ENCODE measurements at regions not wholly inside any gene's neighbourhood (a gene's known extent, or its start where the extent isn't known, plus 50 kb on each side); places are given as distances from the start of the nearest gene placed in this dataset.

- 74% methylated on average over 4 of the region's 4 CpGs for whole genome bisulfite sequencing
- TF ChIP-seq CTCF (IDR thresholded peaks at IDR 0.05; ENCODE audit: low read depth, low read length, missing input control), result no peak
- no peak for TF ChIP-seq FOXA2 (IDR thresholded peaks at IDR 0.05)
- TF ChIP-seq FOXA1 (IDR thresholded peaks at IDR 0.05), result no peak
These were observed 328.3 kb downstream of the GPAT3 start for GRCh38 chr4:83864097-83864817.

GRCh38 chr4:83862471-83862870 is 326.6 kb downstream of the GPAT3 start:
- H3K36me3 ChIP-seq (ENCODE audit: control insufficient read depth in 4 of 4, insufficient read depth in 3 of 4, low read depth in 1 of 4, low read length in 3 of 4), result no peaks in the 10 kb centered on the region
- H3K27me3 ChIP-seq (ENCODE audit: control insufficient read depth in 4 of 4, insufficient read depth in 4 of 4, low read length in 3 of 4), result no peaks in the 10 kb centered on the region
- H3K4me1 ChIP-seq (ENCODE audit: control insufficient read depth in 4 of 4, insufficient read depth in 4 of 4, low read length in 3 of 4), result no peaks in the 10 kb centered on the region
- WGBS, result 44% methylated on average over 10 of the region's 10 CpGs
- peak; percentile 36 for DNase-seq (ENCODE audit: low spot score)
- no peaks in the 10 kb centered on the region for H3K9me3 ChIP-seq (ENCODE audit: control insufficient read depth in 4 of 4, low read length in 3 of 4)
- no peak overlapping the region for H3K4me3 ChIP-seq (ENCODE audit: low read depth in 1 of 3, low read length in 3 of 3)
- no peak overlapping the region for H3K9ac ChIP-seq (ENCODE audit: low read depth in 1 of 2, low read length in 2 of 2)
- H3K27ac ChIP-seq (ENCODE audit: low read depth in 1 of 2, low read length in 2 of 2), result no peak overlapping the region
- TF ChIP-seq REST (IDR thresholded peaks at IDR 0.05) (no peak), ATF3 (IDR thresholded peaks at IDR 0.05) (no peak), NR2F2 (IDR thresholded peaks at IDR 0.05) (no peak), FOXA2 (IDR thresholded peaks at IDR 0.05) (no peak), HNF4G (IDR thresholded peaks at IDR 0.05) (no peak), JUND (IDR thresholded peaks at IDR 0.05) (no peak), HNF4A (conservative IDR thresholded peaks at IDR 0.05) (no peak), FOXA1 (IDR thresholded peaks at IDR 0.05) (no peak)

More at GRCh38 chr4:83864097-83864817, 328.3 kb downstream of the GPAT3 start:
- no peaks in the 10 kb centered on the region for H3K4me1 ChIP-seq (ENCODE audit: control insufficient read depth in 4 of 4, insufficient read depth in 4 of 4, low read length in 3 of 4)
- no peak overlapping the region for H3K9ac ChIP-seq (ENCODE audit: low read depth in 1 of 2, low read length in 2 of 2)
- H3K36me3 ChIP-seq (ENCODE audit: control insufficient read depth in 4 of 4, insufficient read depth in 3 of 4, low read depth in 1 of 4, low read length in 3 of 4), result no peaks in the 10 kb centered on the region
- DNase-seq (ENCODE audit: low spot score), result no peak
- no peaks in the 10 kb centered on the region for H3K9me3 ChIP-seq (ENCODE audit: control insufficient read depth in 4 of 4, low read length in 3 of 4)
- H3K27ac ChIP-seq (ENCODE audit: low read depth in 1 of 2, low read length in 2 of 2), result no peak overlapping the region
- H3K4me3 ChIP-seq (ENCODE audit: low read depth in 1 of 3, low read length in 3 of 3), result no peak overlapping the region
- no peaks in the 10 kb centered on the region for H3K27me3 ChIP-seq (ENCODE audit: control insufficient read depth in 4 of 4, insufficient read depth in 4 of 4, low read length in 3 of 4)

GRCh38 chr4:83860200-83860599 is 324.3 kb downstream of the GPAT3 start:
- WGBS, result 77% methylated on average over 2 of the region's 2 CpGs
- TF ChIP-seq YY1 (IDR thresholded peaks at IDR 0.05) (no peak), HNF4G (IDR thresholded peaks at IDR 0.05) (no peak), NR2F2 (IDR thresholded peaks at IDR 0.05) (no peak), FOXA1 (IDR thresholded peaks at IDR 0.05) (no peak), REST (IDR thresholded peaks at IDR 0.05) (no peak), FOXA2 (IDR thresholded peaks at IDR 0.05) (no peak), MAX (IDR thresholded peaks at IDR 0.05) (no peak), RXRA (IDR thresholded peaks at IDR 0.05) (no peak), TAF1 (conservative IDR thresholded peaks at IDR 0.05) (no peak), ATF3 (IDR thresholded peaks at IDR 0.05) (no peak), RAD21 (IDR thresholded peaks at IDR 0.05) (no peak), SP1 (IDR thresholded peaks at IDR 0.05) (no peak)

More at GRCh38 chr4:83860200-83860599, 324.3 kb downstream of the GPAT3 start:
- H3K9ac ChIP-seq (ENCODE audit: low read depth in 1 of 2, low read length in 2 of 2), result no peak overlapping the region
- no peaks in the 10 kb centered on the region for H3K4me1 ChIP-seq (ENCODE audit: control insufficient read depth in 4 of 4, insufficient read depth in 4 of 4, low read length in 3 of 4)
- no peak overlapping the region for H3K27ac ChIP-seq (ENCODE audit: low read depth in 1 of 2, low read length in 2 of 2)
- H3K4me3 ChIP-seq (ENCODE audit: low read depth in 1 of 3, low read length in 3 of 3), result no peak overlapping the region
- H3K36me3 ChIP-seq (ENCODE audit: control insufficient read depth in 4 of 4, insufficient read depth in 3 of 4, low read depth in 1 of 4, low read length in 3 of 4), result no peaks in the 10 kb centered on the region
- H3K27me3 ChIP-seq (ENCODE audit: control insufficient read depth in 4 of 4, insufficient read depth in 4 of 4, low read length in 3 of 4), result no peaks in the 10 kb centered on the region
- no peak for DNase-seq (ENCODE audit: low spot score)
- H3K9me3 ChIP-seq (ENCODE audit: control insufficient read depth in 4 of 4, low read length in 3 of 4), result no peaks in the 10 kb centered on the region
